ENCODE measurements at regions not wholly inside any gene's neighbourhood (a gene's known extent, or its start where the extent isn't known, plus 50 kb on each side); places are given as distances from the start of the nearest gene placed in this dataset.

DNA sequence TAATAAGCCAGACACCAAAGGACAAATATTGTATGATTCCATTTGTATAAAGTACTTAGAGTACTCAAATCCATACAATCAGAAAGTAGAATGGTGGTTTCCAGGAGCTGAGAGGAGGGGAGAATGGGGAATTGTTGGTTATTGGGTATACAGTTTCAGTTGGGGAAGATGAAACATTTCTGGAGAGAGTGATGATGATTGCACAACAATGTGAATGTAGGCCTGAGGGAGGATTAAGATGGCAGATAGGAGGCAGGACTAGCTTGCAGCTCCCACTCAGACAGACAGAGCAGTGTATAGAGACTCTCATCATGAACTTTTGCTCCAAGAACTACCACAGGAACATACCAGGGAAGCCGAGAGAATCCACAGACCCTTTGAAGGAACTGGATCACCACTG, 75.7 kb upstream of the PAK3 start:
- Mint-ChIP-seq H3K27ac (no peak overlapping the region), H3K4me3 (no peak overlapping the region), H3K27me3 (no peaks in the 10 kb centered on the region), H3K4me1 (ENCODE audit: unreplicated experiment) (no peaks in the 10 kb centered on the region), H3K36me3 (no peaks in the 10 kb centered on the region), H3K9me3 (no peaks in the 10 kb centered on the region)
- no peak for TF ChIP-seq CTCF (conservative IDR thresholded peaks at IDR 0.05)
- DNase-seq (ENCODE audit: extremely low spot score, unreplicated experiment) = no peak

DNA sequence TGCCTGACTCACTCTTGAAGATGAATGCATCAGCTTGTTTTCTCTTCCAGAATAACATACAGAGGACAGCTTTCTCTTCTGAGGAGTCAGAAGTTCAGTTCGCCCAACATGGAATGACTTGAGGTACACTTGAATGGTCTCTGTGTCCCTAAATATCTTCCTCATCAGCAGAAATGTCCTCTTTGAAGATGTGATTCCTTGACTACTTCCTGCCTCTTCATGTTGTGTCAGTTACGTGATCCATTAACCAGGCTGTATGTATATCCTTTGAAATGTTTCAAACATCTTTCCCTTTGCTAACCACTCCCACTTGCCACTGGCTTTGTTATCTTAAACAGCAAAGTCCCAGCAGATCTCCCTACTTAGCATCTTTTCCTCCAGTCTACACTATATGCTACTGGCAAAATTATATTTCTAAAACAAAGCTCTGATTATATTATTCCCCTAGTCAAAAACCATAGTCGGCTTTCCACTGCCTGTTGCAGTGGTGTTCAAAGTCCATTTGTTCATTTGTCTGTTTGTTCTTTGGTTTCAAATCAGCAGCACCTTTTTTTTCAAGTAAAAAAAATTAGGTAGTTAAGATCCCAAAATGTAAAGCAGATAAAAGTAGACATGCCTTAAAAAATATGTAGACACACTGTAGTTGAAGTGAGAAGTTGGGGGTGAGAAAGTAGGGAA, 82.1 kb upstream of the PAK3 start:
- no peaks in the 10 kb centered on the region for H3K9me3 Mint-ChIP-seq
- no peaks in the 10 kb centered on the region for H3K27me3 Mint-ChIP-seq
- no peak for DNase-seq (ENCODE audit: extremely low spot score, unreplicated experiment)
- H3K27ac Mint-ChIP-seq = no peak overlapping the region
- peaks cover 13% of the 10 kb centered on the region for H3K4me1 Mint-ChIP-seq (ENCODE audit: unreplicated experiment)
- no peak for TF ChIP-seq CTCF (conservative IDR thresholded peaks at IDR 0.05)
- H3K36me3 Mint-ChIP-seq = no peaks in the 10 kb centered on the region
- peak overlapping the region; percentile 8 for H3K4me3 Mint-ChIP-seq

DNA sequence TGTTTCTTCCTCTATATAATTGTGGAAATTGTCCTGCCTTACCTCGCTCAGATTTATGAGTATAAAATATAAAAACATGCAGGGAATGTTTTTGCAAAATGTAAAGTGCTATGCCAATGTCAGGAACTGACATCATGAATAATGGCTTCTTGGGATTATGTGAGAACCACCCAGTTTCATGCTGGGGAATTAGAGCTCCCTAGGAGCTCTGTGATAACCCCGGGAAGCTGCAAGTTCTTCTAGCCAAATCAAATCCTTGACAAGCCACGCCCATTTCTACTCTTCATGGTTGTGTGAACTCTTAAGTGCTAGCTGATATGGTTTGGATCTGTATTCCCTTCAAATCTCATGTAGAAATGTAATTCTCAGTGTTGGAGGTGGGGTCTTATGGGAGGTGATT, 85.9 kb upstream of the PAK3 start:
- H3K27me3 Mint-ChIP-seq = peaks cover 4% of the 10 kb centered on the region
- TF ChIP-seq CTCF (conservative IDR thresholded peaks at IDR 0.05) = no peak
- DNase-seq (ENCODE audit: extremely low spot score, unreplicated experiment) = no peak
- H3K4me3 Mint-ChIP-seq = no peak overlapping the region
- H3K4me1 Mint-ChIP-seq (ENCODE audit: unreplicated experiment) = peaks cover 13% of the 10 kb centered on the region
- no peak overlapping the region for H3K27ac Mint-ChIP-seq
- no peaks in the 10 kb centered on the region for H3K36me3 Mint-ChIP-seq
- no peaks in the 10 kb centered on the region for H3K9me3 Mint-ChIP-seq

GRCh38 chrX:111009256-111009655, 86.7 kb upstream of the PAK3 start:
- no peak overlapping the region for H3K4me3 Mint-ChIP-seq
- H3K4me1 Mint-ChIP-seq (ENCODE audit: unreplicated experiment) = peaks cover 13% of the 10 kb centered on the region
- H3K36me3 Mint-ChIP-seq = no peaks in the 10 kb centered on the region
- no peak for DNase-seq (ENCODE audit: extremely low spot score, unreplicated experiment)
- H3K27me3 Mint-ChIP-seq = peaks cover 4% of the 10 kb centered on the region
- TF ChIP-seq CTCF (conservative IDR thresholded peaks at IDR 0.05) = no peak
- H3K27ac Mint-ChIP-seq = no peak overlapping the region
- H3K9me3 Mint-ChIP-seq = no peaks in the 10 kb centered on the region

- H3K27me3 Mint-ChIP-seq = peaks cover 13% of the 10 kb centered on the region
- peaks cover 5% of the 10 kb centered on the region for H3K4me1 Mint-ChIP-seq (ENCODE audit: unreplicated experiment)
- DNase-seq (ENCODE audit: extremely low spot score, unreplicated experiment) = no peak
- H3K4me3 Mint-ChIP-seq = no peak overlapping the region
- no peaks in the 10 kb centered on the region for H3K36me3 Mint-ChIP-seq
- TF ChIP-seq CTCF (conservative IDR thresholded peaks at IDR 0.05) = no peak
- H3K9me3 Mint-ChIP-seq = no peaks in the 10 kb centered on the region
- no peak overlapping the region for H3K27ac Mint-ChIP-seq
These were observed 87.9 kb upstream of the PAK3 start for GRCh38 chrX:111008126-111008525.

- DNase-seq (ENCODE audit: extremely low spot score, unreplicated experiment) = no peak
- Mint-ChIP-seq H3K27me3 (peaks cover 16% of the 10 kb centered on the region), H3K4me1 (ENCODE audit: unreplicated experiment) (peaks cover 5% of the 10 kb centered on the region), H3K27ac (no peak overlapping the region), H3K4me3 (no peak overlapping the region), H3K9me3 (no peaks in the 10 kb centered on the region), H3K36me3 (no peaks in the 10 kb centered on the region)
- no peak for TF ChIP-seq CTCF (conservative IDR thresholded peaks at IDR 0.05)
These were observed 88.8 kb upstream of the PAK3 start for GRCh38 chrX:111007238-111007637.
